ENCODE measurements at regions not wholly inside any gene's neighbourhood (a gene's known extent, or its start where the extent isn't known, plus 50 kb on each side); places are given as distances from the start of the nearest gene placed in this dataset.

DNA sequence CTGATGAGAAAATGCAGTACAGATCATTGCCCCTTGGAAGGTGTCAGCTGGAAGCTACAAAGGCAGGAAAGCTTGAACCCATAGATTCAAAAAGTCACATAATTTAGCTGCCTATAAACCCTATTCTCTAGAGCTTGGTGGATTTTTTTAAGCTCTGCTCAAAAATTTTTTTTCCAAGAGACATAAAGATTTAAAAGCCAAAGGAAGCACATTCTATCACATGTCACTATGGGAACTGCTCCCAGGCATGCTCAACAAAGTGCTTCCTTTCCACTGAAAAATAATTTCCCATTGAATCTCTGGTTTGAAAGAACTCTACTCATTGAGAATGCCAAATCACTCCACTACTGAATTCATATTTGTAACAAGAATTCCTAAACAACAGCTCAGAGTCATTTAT lies 419.8 kb downstream of the CETN3 start:
- H3K27me3 ChIP-seq (replicated peaks; ENCODE audit: control insufficient read depth, insufficient read depth, low read length, poor library complexity, severe bottlenecking), result no peaks in the 10 kb centered on the region
- H3K27ac ChIP-seq (ENCODE audit: insufficient read depth, low read length, poor library complexity, severe bottlenecking), result no peak overlapping the region
- H3K36me3 ChIP-seq (ENCODE audit: control insufficient read depth, insufficient read depth, low read length), result no peaks in the 10 kb centered on the region
- no peak overlapping the region for H3K4me3 ChIP-seq (ENCODE audit: insufficient read depth, low read depth, low read length, poor library complexity, severe bottlenecking)
- no peaks in the 10 kb centered on the region for H3K4me1 ChIP-seq (ENCODE audit: control insufficient read depth, insufficient read depth, low read length, poor library complexity, severe bottlenecking)
- no peaks in the 10 kb centered on the region for H3K9me3 ChIP-seq (ENCODE audit: control insufficient read depth, low read length)
- no peak for DNase-seq

- Histone ChIP-seq H3K9me3 (ENCODE audit: control insufficient read depth, low read length) (no peaks in the 10 kb centered on the region), H3K4me1 (ENCODE audit: control insufficient read depth, insufficient read depth, low read length, poor library complexity, severe bottlenecking) (no peaks in the 10 kb centered on the region), H3K4me3 (ENCODE audit: insufficient read depth, low read depth, low read length, poor library complexity, severe bottlenecking) (no peak overlapping the region), H3K27me3 (replicated peaks; ENCODE audit: control insufficient read depth, insufficient read depth, low read length, poor library complexity, severe bottlenecking) (no peaks in the 10 kb centered on the region), H3K36me3 (ENCODE audit: control insufficient read depth, insufficient read depth, low read length) (no peaks in the 10 kb centered on the region), H3K27ac (ENCODE audit: insufficient read depth, low read length, poor library complexity, severe bottlenecking) (no peak overlapping the region)
- no peak for DNase-seq
These were observed 420.4 kb downstream of the CETN3 start for GRCh38 chr5:89988998-89989655.

GRCh38 chr5:89988129-89988810 lies 421.3 kb downstream of the CETN3 start:
- H3K27me3 ChIP-seq (replicated peaks; ENCODE audit: control insufficient read depth, insufficient read depth, low read length, poor library complexity, severe bottlenecking), result no peaks in the 10 kb centered on the region
- H3K4me1 ChIP-seq (ENCODE audit: control insufficient read depth, insufficient read depth, low read length, poor library complexity, severe bottlenecking), result no peaks in the 10 kb centered on the region
- no peaks in the 10 kb centered on the region for H3K9me3 ChIP-seq (ENCODE audit: control insufficient read depth, low read length)
- no peaks in the 10 kb centered on the region for H3K36me3 ChIP-seq (ENCODE audit: control insufficient read depth, insufficient read depth, low read length)
- no peak overlapping the region for H3K27ac ChIP-seq (ENCODE audit: insufficient read depth, low read length, poor library complexity, severe bottlenecking)
- H3K4me3 ChIP-seq (ENCODE audit: insufficient read depth, low read depth, low read length, poor library complexity, severe bottlenecking), result no peak overlapping the region
- DNase-seq, result no peak

- Histone ChIP-seq H3K9me3 (ENCODE audit: control insufficient read depth, low read length) (no peaks in the 10 kb centered on the region), H3K36me3 (ENCODE audit: control insufficient read depth, insufficient read depth, low read length) (no peaks in the 10 kb centered on the region), H3K27ac (ENCODE audit: insufficient read depth, low read length, poor library complexity, severe bottlenecking) (no peak overlapping the region), H3K4me3 (ENCODE audit: insufficient read depth, low read depth, low read length, poor library complexity, severe bottlenecking) (no peak overlapping the region), H3K27me3 (replicated peaks; ENCODE audit: control insufficient read depth, insufficient read depth, low read length, poor library complexity, severe bottlenecking) (no peaks in the 10 kb centered on the region), H3K4me1 (ENCODE audit: control insufficient read depth, insufficient read depth, low read length, poor library complexity, severe bottlenecking) (no peaks in the 10 kb centered on the region)
- DNase-seq, result no peak
These were observed 426.3 kb downstream of the CETN3 start for GRCh38 chr5:89983216-89983615.

DNA sequence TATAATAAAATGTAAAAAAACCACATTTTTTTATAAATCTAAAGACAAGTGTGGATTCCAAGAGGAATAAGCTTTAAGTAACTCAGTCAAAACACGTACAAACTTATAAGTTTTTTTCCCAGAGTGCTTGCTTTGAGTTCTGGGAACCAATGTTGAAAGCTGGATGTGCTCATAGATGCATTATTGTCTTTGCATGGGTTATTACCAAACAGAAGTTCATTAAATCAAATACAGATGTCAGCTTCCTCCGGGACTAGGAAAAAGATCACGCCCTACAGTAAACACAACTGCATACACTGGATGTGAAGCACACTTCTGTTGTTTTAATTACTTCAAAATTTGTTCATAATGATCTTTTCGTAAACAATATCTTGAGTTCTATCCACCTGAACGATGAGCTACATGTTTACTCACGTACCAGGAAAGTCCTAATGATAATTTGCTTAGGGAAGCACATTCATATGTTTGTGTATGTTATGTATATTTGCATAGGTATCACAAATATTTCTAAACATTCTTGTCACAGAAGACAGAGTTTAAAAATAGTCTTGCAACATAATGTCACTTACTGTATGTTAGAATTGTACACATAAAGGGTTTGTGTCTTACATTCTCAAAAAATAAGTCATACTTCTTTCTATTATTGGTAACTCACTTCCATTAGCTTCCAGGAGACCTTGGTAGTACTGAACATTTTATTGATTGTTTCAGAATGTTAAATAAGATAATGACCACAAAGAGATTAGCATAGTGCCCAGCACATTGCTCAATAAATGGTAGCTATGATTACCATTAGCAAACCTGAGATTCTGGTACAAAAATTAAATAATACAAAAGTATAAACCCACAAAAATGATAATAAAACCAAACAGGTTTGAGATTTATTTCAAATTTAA lies 427.4 kb downstream of the CETN3 start:
- Histone ChIP-seq H3K27ac (ENCODE audit: insufficient read depth, low read length, poor library complexity, severe bottlenecking) (no peak overlapping the region), H3K4me3 (ENCODE audit: insufficient read depth, low read depth, low read length, poor library complexity, severe bottlenecking) (no peak overlapping the region), H3K36me3 (ENCODE audit: control insufficient read depth, insufficient read depth, low read length) (no peaks in the 10 kb centered on the region), H3K9me3 (ENCODE audit: control insufficient read depth, low read length) (no peaks in the 10 kb centered on the region), H3K27me3 (replicated peaks; ENCODE audit: control insufficient read depth, insufficient read depth, low read length, poor library complexity, severe bottlenecking) (no peaks in the 10 kb centered on the region), H3K4me1 (ENCODE audit: control insufficient read depth, insufficient read depth, low read length, poor library complexity, severe bottlenecking) (no peaks in the 10 kb centered on the region)
- no peak for DNase-seq

GRCh38 chr5:89981021-89981420 lies 428.5 kb downstream of the CETN3 start:
- H3K9me3 ChIP-seq (ENCODE audit: control insufficient read depth, low read length), result no peaks in the 10 kb centered on the region
- no peak for DNase-seq
- no peaks in the 10 kb centered on the region for H3K36me3 ChIP-seq (ENCODE audit: control insufficient read depth, insufficient read depth, low read length)
- no peaks in the 10 kb centered on the region for H3K27me3 ChIP-seq (replicated peaks; ENCODE audit: control insufficient read depth, insufficient read depth, low read length, poor library complexity, severe bottlenecking)
- no peaks in the 10 kb centered on the region for H3K4me1 ChIP-seq (ENCODE audit: control insufficient read depth, insufficient read depth, low read length, poor library complexity, severe bottlenecking)
- no peak overlapping the region for H3K27ac ChIP-seq (ENCODE audit: insufficient read depth, low read length, poor library complexity, severe bottlenecking)
- no peak overlapping the region for H3K4me3 ChIP-seq (ENCODE audit: insufficient read depth, low read depth, low read length, poor library complexity, severe bottlenecking)

GRCh38 chr5:89973516-89973915 lies 436.0 kb downstream of the CETN3 start:
- DNase-seq, result no peak
- no peak overlapping the region for H3K4me3 ChIP-seq (ENCODE audit: insufficient read depth, low read depth, low read length, poor library complexity, severe bottlenecking)
- H3K27me3 ChIP-seq (replicated peaks; ENCODE audit: control insufficient read depth, insufficient read depth, low read length, poor library complexity, severe bottlenecking), result no peaks in the 10 kb centered on the region
- H3K4me1 ChIP-seq (ENCODE audit: control insufficient read depth, insufficient read depth, low read length, poor library complexity, severe bottlenecking), result no peaks in the 10 kb centered on the region
- no peaks in the 10 kb centered on the region for H3K9me3 ChIP-seq (ENCODE audit: control insufficient read depth, low read length)
- no peak overlapping the region for H3K27ac ChIP-seq (ENCODE audit: insufficient read depth, low read length, poor library complexity, severe bottlenecking)
- no peaks in the 10 kb centered on the region for H3K36me3 ChIP-seq (ENCODE audit: control insufficient read depth, insufficient read depth, low read length)

DNA sequence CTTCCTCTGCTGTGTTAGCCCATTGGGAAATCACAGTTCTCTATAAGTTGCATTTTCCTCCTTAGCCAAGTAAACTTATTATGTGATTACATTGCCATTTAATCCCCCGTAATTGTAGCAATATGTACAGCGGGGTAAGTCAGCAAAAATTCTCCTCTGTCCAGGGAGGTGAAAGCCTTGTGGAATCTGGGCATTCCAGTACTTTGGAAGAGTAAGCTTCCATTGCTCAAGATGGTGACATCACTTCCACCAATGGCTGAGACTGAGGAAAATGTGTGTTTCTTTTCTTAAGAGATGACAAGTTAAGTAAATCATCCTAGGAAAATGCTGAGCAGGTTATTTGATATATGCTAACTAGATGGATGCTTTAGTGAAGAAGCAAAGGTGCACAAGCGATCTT lies 436.7 kb downstream of the CETN3 start:
- no peak for DNase-seq
- no peak overlapping the region for H3K4me3 ChIP-seq (ENCODE audit: insufficient read depth, low read depth, low read length, poor library complexity, severe bottlenecking)

GRCh38 chr5:89968958-89969381 lies 440.6 kb downstream of the CETN3 start:
- no peak overlapping the region for H3K27ac ChIP-seq (ENCODE audit: insufficient read depth, low read length, poor library complexity, severe bottlenecking)
- no peaks in the 10 kb centered on the region for H3K4me1 ChIP-seq (ENCODE audit: control insufficient read depth, insufficient read depth, low read length, poor library complexity, severe bottlenecking)
- no peaks in the 10 kb centered on the region for H3K27me3 ChIP-seq (replicated peaks; ENCODE audit: control insufficient read depth, insufficient read depth, low read length, poor library complexity, severe bottlenecking)
- H3K4me3 ChIP-seq (ENCODE audit: insufficient read depth, low read depth, low read length, poor library complexity, severe bottlenecking), result no peak overlapping the region
- H3K36me3 ChIP-seq (ENCODE audit: control insufficient read depth, insufficient read depth, low read length), result no peaks in the 10 kb centered on the region
- H3K9me3 ChIP-seq (ENCODE audit: control insufficient read depth, low read length), result no peaks in the 10 kb centered on the region
- DNase-seq, result no peak

More for the DNA sequence above, 436.7 kb downstream of the CETN3 start:
- H3K9me3 ChIP-seq (ENCODE audit: control insufficient read depth, low read length), result no peaks in the 10 kb centered on the region
- no peaks in the 10 kb centered on the region for H3K27me3 ChIP-seq (replicated peaks; ENCODE audit: control insufficient read depth, insufficient read depth, low read length, poor library complexity, severe bottlenecking)
- H3K27ac ChIP-seq (ENCODE audit: insufficient read depth, low read length, poor library complexity, severe bottlenecking), result no peak overlapping the region
- no peaks in the 10 kb centered on the region for H3K4me1 ChIP-seq (ENCODE audit: control insufficient read depth, insufficient read depth, low read length, poor library complexity, severe bottlenecking)
- H3K36me3 ChIP-seq (ENCODE audit: control insufficient read depth, insufficient read depth, low read length), result no peaks in the 10 kb centered on the region

All from effector memory CD4-positive, alpha-beta T cell (primary cell).